GM23248 (cell line): ENCODE measurements at regions not wholly inside any gene's neighbourhood (a gene's known extent, or its start where the extent isn't known, plus 50 kb on each side); places are given as distances from the start of the nearest gene placed in this dataset.

Source experiments
- DNase-seq: peaks from one replicate; pipeline ENCODE4 v3.0.0-alpha.2; 2015
- H2AFZ ChIP-seq: fragments of 200-600 bp; sonication (generic); 2 replicates; pipeline ENCODE4 v1.6.1; 2016; ENCODE audit warnings: antibody characterized with exemption
- H3F3A ChIP-seq: fragments of 200-600 bp; sonication (generic); 2 replicates; pipeline ENCODE4 v1.6.1; 2016; ENCODE audit warnings: mild to moderate bottlenecking, antibody characterized with exemption, mixed run types; ENCODE audit not compliant: insufficient read depth
- H3K27ac ChIP-seq: fragments of 200-600 bp; sonication (generic); 2 replicates; pipeline ENCODE4 v1.5.1; 2016; ENCODE audit warnings: mild to moderate bottlenecking
- H3K27me3 ChIP-seq: fragments of 200-600 bp; sonication (generic); replicated peaks from 2 replicates; pipeline ENCODE4 v1.6.1; 2016; ENCODE audit warnings: mild to moderate bottlenecking; ENCODE audit not compliant: insufficient read depth
- H3K36me3 ChIP-seq: fragments of 200-600 bp; sonication (generic); 2 replicates; pipeline ENCODE4 v1.6.1; 2016; ENCODE audit warnings: low read depth, mild to moderate bottlenecking
- H3K4me1 ChIP-seq: fragments of 200-600 bp; sonication (generic); 2 replicates; pipeline ENCODE4 v1.6.1; 2016; ENCODE audit warnings: mild to moderate bottlenecking; ENCODE audit not compliant: insufficient read depth
- H3K4me2 ChIP-seq: fragments of 200-600 bp; sonication (generic); one replicate; pipeline ENCODE4 v1.6.1; 2016; ENCODE audit warnings: mild to moderate bottlenecking; ENCODE audit not compliant: unreplicated experiment
- H3K4me3 ChIP-seq: fragments of 200-600 bp; sonication (generic); 2 replicates; pipeline ENCODE4 v1.5.1; 2016; ENCODE audit warnings: mild to moderate bottlenecking
- H3K79me2 ChIP-seq: fragments of 200-600 bp; sonication (generic); 2 replicates; pipeline ENCODE4 v1.6.1; 2016; ENCODE audit warnings: mild to moderate bottlenecking; ENCODE audit not compliant: insufficient read depth
- H3K9ac ChIP-seq: fragments of 200-600 bp; sonication (generic); 2 replicates; pipeline ENCODE4 v1.6.1; 2016; ENCODE audit warnings: mild to moderate bottlenecking
- H3K9me2 ChIP-seq: fragments of 200-600 bp; sonication (generic); 2 replicates; pipeline ENCODE4 v1.6.1; 2016; ENCODE audit warnings: mixed run types, mild to moderate bottlenecking, moderate library complexity; ENCODE audit not compliant: insufficient read depth
- H3K9me3 ChIP-seq: fragments of 200-600 bp; sonication (generic); one replicate; pipeline ENCODE4 v1.6.1; 2017; ENCODE audit warnings: low read depth
- H4K20me1 ChIP-seq: fragments of 200-600 bp; sonication (generic); 2 replicates; pipeline ENCODE4 v1.6.0; 2016; ENCODE audit not compliant: insufficient read depth
- EZH2 ChIP-seq: fragments of 200-600 bp; sonication (generic); IDR thresholded peaks from 2 replicates; pipeline ENCODE4 v1.6.1; 2018; ENCODE audit warnings: antibody characterized with exemption, mild to moderate bottlenecking; ENCODE audit not compliant: insufficient read depth, poor library complexity, severe bottlenecking
- EZH2phosphoT487 ChIP-seq: fragments of 200-600 bp; sonication (generic); IDR thresholded peaks from 2 replicates; pipeline ENCODE4 v1.6.1; 2018; ENCODE audit warnings: antibody characterized with exemption, moderate library complexity, mild to moderate bottlenecking, low read depth; ENCODE audit not compliant: insufficient read depth
- WGBS, 2 experiments: methylation state at CpG; one replicate each; pipeline ENCODE4 v1.1.6; 2015 to 2017; ENCODE audit warnings: low lambda C conversion rate in 2 of 2, low coverage in 1 of 2; ENCODE audit errors: missing lambda C conversion rate in 2 of 2; 5-methylcytosine and 5-hydroxymethylcytosine counted together
- in situ Hi-C: fragments of 300-500 bp; cut with MboI; formaldehyde crosslinking; loops from 2 replicates; pipeline ENCODE4 v1.15.0; 2020

DNA sequence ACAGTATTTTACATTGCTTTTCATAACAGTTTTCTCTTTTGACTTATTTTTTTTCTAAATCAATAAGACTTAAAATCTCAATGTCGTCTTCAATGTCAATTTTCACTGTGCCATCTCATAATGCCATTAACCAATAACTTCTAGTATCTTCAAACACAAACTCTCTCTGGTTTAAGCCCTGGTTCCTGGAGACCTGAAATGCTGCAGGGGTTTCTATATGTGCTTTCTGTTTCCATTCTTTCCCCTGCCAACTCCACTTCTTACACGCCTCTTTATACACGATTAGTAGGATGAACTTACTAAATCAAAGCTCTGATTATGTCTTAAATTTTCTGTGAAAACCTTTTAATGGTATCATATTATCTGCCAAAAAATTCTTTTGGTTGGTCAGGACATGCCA lies 191.4 kb downstream of the AMY1C start:
- DNase-seq: no peak
- TF ChIP-seq EZH2phosphoT487: no peak
- TF ChIP-seq EZH2: no peak
- Histone ChIP-seq H3K79me2 (no peaks in the 10 kb centered on the region), H3K36me3 (no peaks in the 10 kb centered on the region), H3K4me1 (no peaks in the 10 kb centered on the region), H3K4me2 (no peak overlapping the region), H3K4me3 (no peak overlapping the region), H3K27me3 (no peaks in the 10 kb centered on the region), H3K27ac (no peak overlapping the region), H3K9ac (no peak overlapping the region), H3K9me3 (no peaks in the 10 kb centered on the region), H3K9me2 (no peaks in the 10 kb centered on the region), H4K20me1 (no peaks in the 10 kb centered on the region), H2AFZ (no peak overlapping the region), H3F3A (no peaks in the 10 kb centered on the region)
- WGBS, 2 experiments: 22 to 26% methylated on average over 3 of the region's 3 CpGs
- in situ Hi-C loops: no loop called here

DNA sequence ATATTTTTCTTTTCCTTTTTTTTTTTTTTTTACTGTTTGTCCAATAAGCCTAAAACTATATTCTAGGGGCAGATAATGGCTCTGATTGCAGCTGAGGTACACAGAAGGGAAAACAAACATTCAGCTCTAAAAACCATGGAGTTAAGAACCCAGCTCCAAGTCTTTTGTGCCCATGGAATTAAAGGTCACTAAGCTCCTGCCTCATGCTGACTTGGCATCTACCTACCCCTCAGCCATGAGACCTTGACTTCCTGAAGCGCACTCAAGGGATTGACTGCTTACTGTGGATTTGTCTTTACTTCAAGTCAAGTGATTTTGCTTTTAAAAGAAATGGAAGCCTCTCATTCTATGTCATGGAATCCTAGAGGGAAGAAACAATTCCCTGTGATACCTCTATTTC lies 192.3 kb downstream of the AMY1C start:
- in situ Hi-C loops: no loop called here
- Histone ChIP-seq H3K79me2 (no peaks in the 10 kb centered on the region), H3K9me2 (no peaks in the 10 kb centered on the region), H2AFZ (no peak overlapping the region), H3K4me1 (no peaks in the 10 kb centered on the region), H3K27ac (no peak overlapping the region), H3K36me3 (no peaks in the 10 kb centered on the region), H3K9me3 (no peaks in the 10 kb centered on the region), H3K4me3 (no peak overlapping the region), H4K20me1 (no peaks in the 10 kb centered on the region), H3K27me3 (no peaks in the 10 kb centered on the region), H3K4me2 (no peak overlapping the region), H3F3A (no peaks in the 10 kb centered on the region), H3K9ac (no peak overlapping the region)
- 19 to 29% methylated on average over 1 of the region's 1 CpG for WGBS, 2 experiments
- DNase-seq: no peak
- TF ChIP-seq EZH2phosphoT487 (no peak), EZH2 (no peak)

DNA sequence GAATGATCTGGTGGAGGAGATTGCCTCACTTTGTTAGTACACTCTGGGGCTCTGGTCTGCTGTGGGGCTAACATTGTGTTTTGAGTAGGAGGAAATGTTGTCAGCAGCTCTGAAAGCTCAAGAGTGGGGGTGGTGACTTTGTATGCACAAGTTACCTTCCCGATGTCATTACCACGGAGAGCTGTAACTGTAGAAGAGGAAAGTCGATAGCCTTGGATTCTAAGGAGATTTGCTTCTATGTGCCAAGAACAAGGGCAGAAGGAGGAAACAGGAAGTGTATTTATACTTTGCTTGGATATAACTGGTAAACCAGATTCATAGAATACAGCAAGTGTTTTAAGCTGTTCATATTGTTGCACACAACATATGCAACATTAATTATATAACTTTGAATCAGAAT lies 196.1 kb downstream of the AMY1C start:
- Histone ChIP-seq H3K4me1 (no peaks in the 10 kb centered on the region), H3K79me2 (no peaks in the 10 kb centered on the region), H3K9ac (no peak overlapping the region), H2AFZ (no peak overlapping the region), H3K27ac (no peak overlapping the region), H3K4me2 (no peak overlapping the region), H3K4me3 (no peak overlapping the region), H4K20me1 (no peaks in the 10 kb centered on the region), H3K9me2 (no peaks in the 10 kb centered on the region), H3F3A (no peaks in the 10 kb centered on the region), H3K27me3 (no peaks in the 10 kb centered on the region), H3K9me3 (no peaks in the 10 kb centered on the region), H3K36me3 (no peaks in the 10 kb centered on the region)
- in situ Hi-C loops: no loop called here
- 2 to 10% methylated on average over 3 of the region's 3 CpGs for WGBS, 2 experiments
- TF ChIP-seq EZH2phosphoT487 (no peak), EZH2 (no peak)
- no peak for DNase-seq

DNA sequence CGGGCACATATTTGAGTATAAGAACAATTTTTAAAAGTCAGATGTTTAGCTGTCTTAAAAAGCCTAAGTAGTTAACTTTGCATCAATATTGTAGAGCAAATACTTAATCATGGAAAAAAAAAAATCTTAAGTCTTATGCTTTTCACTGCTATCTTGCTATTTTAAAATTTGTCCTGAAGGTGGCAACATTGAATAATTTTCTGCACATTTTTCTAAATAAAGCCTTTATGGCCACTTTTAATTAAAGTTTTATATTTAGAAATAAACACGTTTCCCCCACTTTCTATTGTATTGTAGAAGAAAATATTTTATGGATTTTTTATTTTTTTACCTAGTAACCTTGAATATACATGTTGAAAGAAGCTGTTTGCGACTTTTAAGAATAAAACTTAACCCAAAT lies 198.8 kb downstream of the AMY1C start:
- no peaks in the 10 kb centered on the region for H3K27me3 ChIP-seq
- H3F3A ChIP-seq: no peaks in the 10 kb centered on the region
- no peak for TF ChIP-seq EZH2
- no peak for TF ChIP-seq EZH2phosphoT487
- H2AFZ ChIP-seq: no peak overlapping the region
- no peaks in the 10 kb centered on the region for H4K20me1 ChIP-seq
- no peaks in the 10 kb centered on the region for H3K36me3 ChIP-seq
- no peak overlapping the region for H3K27ac ChIP-seq
- no peaks in the 10 kb centered on the region for H3K4me1 ChIP-seq
- no peaks in the 10 kb centered on the region for H3K79me2 ChIP-seq
- no peak overlapping the region for H3K4me3 ChIP-seq
- no peaks in the 10 kb centered on the region for H3K9me3 ChIP-seq
- H3K9ac ChIP-seq: no peak overlapping the region
- no peak overlapping the region for H3K4me2 ChIP-seq
- WGBS, 2 experiments: 0 to 2% methylated on average over 3 of the region's 3 CpGs
- peak; percentile 11 for DNase-seq
- in situ Hi-C loops: no loop called here
- H3K9me2 ChIP-seq: no peaks in the 10 kb centered on the region

DNA sequence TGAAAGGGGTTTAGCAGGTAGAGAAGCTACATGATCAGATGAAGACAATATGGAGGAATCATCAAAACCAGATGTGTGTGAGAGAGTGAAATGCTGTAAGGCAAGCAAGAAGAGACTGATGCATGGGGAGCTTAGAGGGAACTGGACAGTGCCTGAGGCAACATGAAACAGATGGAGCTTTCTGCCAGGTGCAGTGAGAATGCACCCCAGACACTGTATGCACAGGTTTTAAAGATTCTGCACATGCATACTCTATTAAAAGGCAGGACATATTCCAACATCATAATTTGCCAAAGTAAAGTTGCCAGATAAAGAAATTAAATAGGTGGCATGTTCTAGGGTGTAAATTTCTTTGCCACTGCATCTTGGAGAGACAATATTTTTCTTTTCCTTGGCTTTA lies 200.1 kb downstream of the AMY1C start:
- H2AFZ ChIP-seq: no peak overlapping the region
- no peaks in the 10 kb centered on the region for H3K27me3 ChIP-seq
- no peaks in the 10 kb centered on the region for H3K36me3 ChIP-seq
- H3K4me1 ChIP-seq: no peaks in the 10 kb centered on the region
- TF ChIP-seq EZH2: no peak
- TF ChIP-seq EZH2phosphoT487: no peak
- no peak overlapping the region for H3K4me3 ChIP-seq
- H3K79me2 ChIP-seq: no peaks in the 10 kb centered on the region
- H3K9ac ChIP-seq: no peak overlapping the region
- DNase-seq: no peak
- in situ Hi-C loops: no loop called here
- H3K27ac ChIP-seq: no peak overlapping the region
- H3K9me2 ChIP-seq: no peaks in the 10 kb centered on the region
- no peaks in the 10 kb centered on the region for H4K20me1 ChIP-seq
- H3K9me3 ChIP-seq: no peaks in the 10 kb centered on the region
- no peaks in the 10 kb centered on the region for H3F3A ChIP-seq
- H3K4me2 ChIP-seq: no peak overlapping the region
